Astrocyte (in vitro differentiated cells and primary cell): ENCODE measurements at regions not wholly inside any gene's neighbourhood (a gene's known extent, or its start where the extent isn't known, plus 50 kb on each side); places are given as distances from the start of the nearest gene placed in this dataset.

Experiments
- DNase-seq: peaks from one replicate; pipeline ENCODE4 v3.0.0-alpha.2; 2010; ENCODE audit warnings: low read depth
- FAIRE-seq: peaks from 2 replicates; lab custom pipeline; 2011; peaks lifted over from hg19 to GRCh38; lab: Jason Lieb, UNC
- H2AFZ ChIP-seq: 2 replicates; pipeline ENCODE4 v1.6.0; 2012; ENCODE audit warnings: low read depth, low read length, inconsistent platforms
- H3K27ac ChIP-seq: 2 replicates; pipeline ENCODE4 v1.5.1; 2011; ENCODE audit warnings: low read depth, low read length, inconsistent platforms
- H3K27me3 ChIP-seq: 2 replicates; pipeline ENCODE4 v1.6.0; 2011; ENCODE audit warnings: low read length, inconsistent platforms; ENCODE audit not compliant: insufficient read depth
- H3K36me3 ChIP-seq: 2 replicates; pipeline ENCODE4 v1.5.1; 2011; ENCODE audit warnings: low read length, inconsistent platforms; ENCODE audit not compliant: insufficient read depth
- H3K4me1 ChIP-seq: 2 replicates; pipeline ENCODE4 v1.5.1; 2011; ENCODE audit warnings: low read length, inconsistent platforms; ENCODE audit not compliant: insufficient read depth
- H3K4me2 ChIP-seq: 2 replicates; pipeline ENCODE4 v1.6.0; 2012; ENCODE audit warnings: low read length, inconsistent platforms
- H3K4me3 ChIP-seq: 2 replicates; pipeline ENCODE4 v1.5.1; 2011; ENCODE audit warnings: low read depth, mild to moderate bottlenecking, low read length, inconsistent platforms; ENCODE audit not compliant: insufficient read depth
- H3K79me2 ChIP-seq: 2 replicates; pipeline ENCODE4 v1.6.0; 2012; ENCODE audit warnings: mild to moderate bottlenecking, low read length, inconsistent platforms; ENCODE audit not compliant: insufficient read depth
- H3K9ac ChIP-seq: 2 replicates; pipeline ENCODE4 v1.6.0; 2012; ENCODE audit warnings: mild to moderate bottlenecking, low read length, inconsistent platforms
- H3K9me3 ChIP-seq: 2 replicates; pipeline ENCODE4 v1.5.1; 2012; ENCODE audit warnings: low read depth, mild to moderate bottlenecking, low read length, inconsistent platforms; ENCODE audit not compliant: insufficient read depth
- H4K20me1 ChIP-seq: 2 replicates; pipeline ENCODE4 v1.6.0; 2012; ENCODE audit warnings: low read length, inconsistent platforms; ENCODE audit not compliant: insufficient read depth
- H3K27ac Mint-ChIP-seq: one replicate; pipeline ENCODE4 v1.8.0; 2021; ENCODE audit warnings: mild to moderate bottlenecking, mixed read lengths; ENCODE audit not compliant: unreplicated experiment
- H3K27me3 Mint-ChIP-seq: one replicate; pipeline ENCODE4 v1.8.0; 2021; ENCODE audit warnings: low read depth, mixed read lengths; ENCODE audit not compliant: unreplicated experiment
- H3K36me3 Mint-ChIP-seq: one replicate; pipeline ENCODE4 v1.8.0; 2021; ENCODE audit warnings: low read depth, mixed read lengths; ENCODE audit not compliant: unreplicated experiment
- H3K4me1 Mint-ChIP-seq: one replicate; pipeline ENCODE4 v1.8.0; 2021; ENCODE audit warnings: low read depth, mixed read lengths; ENCODE audit not compliant: unreplicated experiment
- H3K4me3 Mint-ChIP-seq: one replicate; pipeline ENCODE4 v1.8.0; 2021; ENCODE audit warnings: mild to moderate bottlenecking, moderate library complexity, mixed read lengths; ENCODE audit not compliant: unreplicated experiment
- H3K9me3 Mint-ChIP-seq: one replicate; pipeline ENCODE4 v1.8.0; 2021; ENCODE audit warnings: mild to moderate bottlenecking, mixed read lengths; ENCODE audit not compliant: unreplicated experiment
- EZH2 ChIP-seq: IDR thresholded peaks from 2 replicates; pipeline ENCODE4 v1.6.1; 2012; ENCODE audit warnings: mild to moderate bottlenecking, low read length, inconsistent platforms; ENCODE audit not compliant: insufficient read depth
- TF ChIP-seq, protein P1 (sequence below): IDR thresholded peaks from 2 replicates; pipeline ENCODE4 v1.5.1; 2011; ENCODE audit warnings: low read depth, mild to moderate bottlenecking, inconsistent platforms, low read length, moderate library complexity; ENCODE audit not compliant: insufficient read depth

GRCh38 chr5:25436452-25436851 lies 791.7 kb upstream of the CDH10 start:
- no peaks in the 10 kb centered on the region for H3K4me1 ChIP-seq
- Mint-ChIP-seq H3K4me3 (no peak overlapping the region), H3K4me1 (peaks cover 12% of the 10 kb centered on the region), H3K9me3 (no peaks in the 10 kb centered on the region), H3K27me3 (no peaks in the 10 kb centered on the region), H3K27ac (no peak overlapping the region), H3K36me3 (no peaks in the 10 kb centered on the region)
- no peak overlapping the region for H3K9ac ChIP-seq
- H3K4me3 ChIP-seq: no peak overlapping the region
- no peak overlapping the region for H2AFZ ChIP-seq
- no peaks in the 10 kb centered on the region for H3K9me3 ChIP-seq
- no peaks in the 10 kb centered on the region for H3K27me3 ChIP-seq
- TF ChIP-seq, protein P1, sequence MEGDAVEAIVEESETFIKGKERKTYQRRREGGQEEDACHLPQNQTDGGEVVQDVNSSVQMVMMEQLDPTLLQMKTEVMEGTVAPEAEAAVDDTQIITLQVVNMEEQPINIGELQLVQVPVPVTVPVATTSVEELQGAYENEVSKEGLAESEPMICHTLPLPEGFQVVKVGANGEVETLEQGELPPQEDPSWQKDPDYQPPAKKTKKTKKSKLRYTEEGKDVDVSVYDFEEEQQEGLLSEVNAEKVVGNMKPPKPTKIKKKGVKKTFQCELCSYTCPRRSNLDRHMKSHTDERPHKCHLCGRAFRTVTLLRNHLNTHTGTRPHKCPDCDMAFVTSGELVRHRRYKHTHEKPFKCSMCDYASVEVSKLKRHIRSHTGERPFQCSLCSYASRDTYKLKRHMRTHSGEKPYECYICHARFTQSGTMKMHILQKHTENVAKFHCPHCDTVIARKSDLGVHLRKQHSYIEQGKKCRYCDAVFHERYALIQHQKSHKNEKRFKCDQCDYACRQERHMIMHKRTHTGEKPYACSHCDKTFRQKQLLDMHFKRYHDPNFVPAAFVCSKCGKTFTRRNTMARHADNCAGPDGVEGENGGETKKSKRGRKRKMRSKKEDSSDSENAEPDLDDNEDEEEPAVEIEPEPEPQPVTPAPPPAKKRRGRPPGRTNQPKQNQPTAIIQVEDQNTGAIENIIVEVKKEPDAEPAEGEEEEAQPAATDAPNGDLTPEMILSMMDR: no peak
- no peak for TF ChIP-seq EZH2
- DNase-seq: no peak
- H3K79me2 ChIP-seq: no peaks in the 10 kb centered on the region
- no peaks in the 10 kb centered on the region for H4K20me1 ChIP-seq
- H3K36me3 ChIP-seq: no peaks in the 10 kb centered on the region
- H3K27ac ChIP-seq: no peak overlapping the region
- FAIRE-seq: no peak
- no peak overlapping the region for H3K4me2 ChIP-seq

GRCh38 chr5:25435882-25436281 lies 791.1 kb upstream of the CDH10 start:
- H4K20me1 ChIP-seq: no peaks in the 10 kb centered on the region
- H3K4me3 Mint-ChIP-seq: no peak overlapping the region
- H3K9ac ChIP-seq: no peak overlapping the region
- FAIRE-seq: no peak
- no peak overlapping the region for H3K4me3 ChIP-seq
- H3K4me2 ChIP-seq: no peak overlapping the region
- H3K27ac Mint-ChIP-seq: no peak overlapping the region
- H3K4me1 ChIP-seq: no peaks in the 10 kb centered on the region
- no peaks in the 10 kb centered on the region for H3K36me3 Mint-ChIP-seq
- TF ChIP-seq, protein P1: no peak
- no peak for TF ChIP-seq EZH2
- H3K27me3 Mint-ChIP-seq: no peaks in the 10 kb centered on the region
- H3K27me3 ChIP-seq: no peaks in the 10 kb centered on the region
- H2AFZ ChIP-seq: no peak overlapping the region
- H3K79me2 ChIP-seq: no peaks in the 10 kb centered on the region
- no peak overlapping the region for H3K27ac ChIP-seq
- no peak for DNase-seq
- peaks cover 12% of the 10 kb centered on the region for H3K4me1 Mint-ChIP-seq
- H3K36me3 ChIP-seq: no peaks in the 10 kb centered on the region
- no peaks in the 10 kb centered on the region for H3K9me3 Mint-ChIP-seq
- H3K9me3 ChIP-seq: no peaks in the 10 kb centered on the region

DNA sequence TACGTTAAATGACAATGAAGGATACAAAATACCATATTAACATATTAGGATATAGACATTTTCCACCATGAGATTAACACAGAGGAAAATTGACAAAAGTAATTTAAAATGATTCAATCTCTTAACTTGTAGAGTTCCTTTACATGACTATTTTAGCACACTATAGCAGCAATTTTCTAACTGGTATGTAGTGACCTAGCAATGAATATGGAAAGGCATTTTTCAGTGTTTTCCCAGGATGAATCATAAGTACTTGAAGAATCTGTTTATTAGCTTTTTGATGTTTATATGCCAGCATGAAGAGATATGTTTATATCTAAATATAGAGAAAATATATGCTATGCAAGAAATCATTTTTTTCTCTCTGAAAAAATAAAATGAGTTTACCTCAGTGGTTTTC lies 782.5 kb upstream of the CDH10 start:
- H3K4me2 ChIP-seq: no peak overlapping the region
- DNase-seq (no peak), FAIRE-seq (no peak)
- Mint-ChIP-seq H3K36me3 (no peaks in the 10 kb centered on the region), H3K4me3 (no peak overlapping the region), H3K9me3 (no peaks in the 10 kb centered on the region), H3K27me3 (no peaks in the 10 kb centered on the region), H3K4me1 (no peaks in the 10 kb centered on the region), H3K27ac (no peak overlapping the region)
- H3K27ac ChIP-seq: no peak overlapping the region
- H2AFZ ChIP-seq: no peak overlapping the region
- no peaks in the 10 kb centered on the region for H3K4me1 ChIP-seq
- H3K36me3 ChIP-seq: no peaks in the 10 kb centered on the region
- no peaks in the 10 kb centered on the region for H3K9me3 ChIP-seq
- H3K27me3 ChIP-seq: no peaks in the 10 kb centered on the region
- TF ChIP-seq EZH2: no peak
- TF ChIP-seq, protein P1: no peak
- no peak overlapping the region for H3K4me3 ChIP-seq
- no peaks in the 10 kb centered on the region for H3K79me2 ChIP-seq
- H4K20me1 ChIP-seq: no peaks in the 10 kb centered on the region
- H3K9ac ChIP-seq: no peak overlapping the region
